SK-N-MC (cell line): ENCODE measurements at regions not wholly inside any gene's neighbourhood (a gene's known extent, or its start where the extent isn't known, plus 50 kb on each side); places are given as distances from the start of the nearest gene placed in this dataset.
"Not testable (repeated sequence)": the region's sequence is repeated elsewhere in the genome, so short reads cannot be mapped to it uniquely, and the experiment has no call there.

ENCODE experiments used
- DNase-seq: peaks from one replicate; pipeline ENCODE4 v3.0.0-alpha.2; 2011; ENCODE audit warnings: low read depth, low spot score
- H3K27ac ChIP-seq: fragments of 200-600 bp; sonication (generic); 2 replicates; pipeline ENCODE4 v1.5.1; 2016; ENCODE audit warnings: mixed run types
- H3K36me3 ChIP-seq: fragments of 200-600 bp; sonication (generic); 2 replicates; pipeline ENCODE4 v1.6.1; 2017; ENCODE audit warnings: antibody characterized with exemption, low read length, mixed read lengths; ENCODE audit not compliant: insufficient read depth
- H3K4me3 ChIP-seq: fragments of 200-600 bp; sonication (generic); 2 replicates; pipeline ENCODE4 v1.5.1; 2016
- H3K9ac ChIP-seq: fragments of 200-600 bp; sonication (generic); 2 replicates; pipeline ENCODE4 v1.8.0; 2017; ENCODE audit warnings: mixed run types, mixed read lengths; ENCODE audit not compliant: insufficient read length
- H3K9me3 ChIP-seq: fragments of 200-600 bp; sonication (generic); 2 replicates; pipeline ENCODE4 v1.6.1; 2017; ENCODE audit warnings: low read depth, mild to moderate bottlenecking, antibody characterized with exemption, low read length, moderate library complexity, mixed read lengths
- EZH2 ChIP-seq: fragments of 200-600 bp; sonication (generic); IDR thresholded peaks from one replicate; pipeline ENCODE4 v1.6.1; 2017; ENCODE audit warnings: antibody characterized with exemption
- FOXP2 ChIP-seq: optimal IDR thresholded peaks from 2 replicates; pipeline ENCODE3; 2011; ENCODE audit warnings: mild to moderate bottlenecking, moderate library complexity; ENCODE audit not compliant: insufficient read depth; ENCODE audit errors: extremely low read length, control extremely low read depth
- POLR2AphosphoS5 ChIP-seq: IDR thresholded peaks from 2 replicates; pipeline ENCODE4 v1.6.1; 2012; ENCODE audit warnings: mild to moderate bottlenecking, low read depth, low read length, borderline replicate concordance

GRCh38 chr15:20341901-20342600, 199.5 kb downstream of the GOLGA6L6 start:
- no peaks in the 10 kb centered on the region for H3K36me3 ChIP-seq
- H3K9me3 ChIP-seq = peaks cover 10% of the 10 kb centered on the region
- no peak overlapping the region for H3K9ac ChIP-seq
- no peak overlapping the region for H3K27ac ChIP-seq
- no peak for DNase-seq
- no peak for TF ChIP-seq EZH2
- no peak for TF ChIP-seq FOXP2
- TF ChIP-seq POLR2AphosphoS5 = no peak
- H3K4me3 ChIP-seq = no peak overlapping the region

- Histone ChIP-seq H3K9me3 (peaks cover 10% of the 10 kb centered on the region), H3K36me3 (no peaks in the 10 kb centered on the region), H3K4me3 (no peak overlapping the region), H3K9ac (no peak overlapping the region), H3K27ac (no peak overlapping the region)
- no peak for DNase-seq
- TF ChIP-seq FOXP2 = no peak
- TF ChIP-seq POLR2AphosphoS5 = no peak
- TF ChIP-seq EZH2 = no peak
Observed at GRCh38 chr15:20340931-20341661, 200.5 kb downstream of the GOLGA6L6 start.

- peaks cover 10% of the 10 kb centered on the region for H3K9me3 ChIP-seq
- no peak overlapping the region for H3K4me3 ChIP-seq
- no peaks in the 10 kb centered on the region for H3K36me3 ChIP-seq
Observed at GRCh38 chr15:20340331-20340811, 201.2 kb downstream of the GOLGA6L6 start.

GRCh38 chr15:20339086-20339791, 202.4 kb downstream of the GOLGA6L6 start:
- H3K4me3 ChIP-seq, H3K36me3 ChIP-seq, H3K27ac ChIP-seq, DNase-seq, H3K9ac ChIP-seq: not testable (repeated sequence)
- H3K9me3 ChIP-seq = peaks cover 10% of the 10 kb centered on the region

More at GRCh38 chr15:20340331-20340811, 201.2 kb downstream of the GOLGA6L6 start:
- TF ChIP-seq POLR2AphosphoS5 = no peak
- no peak for DNase-seq
- no peak overlapping the region for H3K27ac ChIP-seq
- no peak overlapping the region for H3K9ac ChIP-seq

- not testable (repeated sequence) for DNase-seq
Observed at GRCh38 chr15:20338671-20339070, 202.9 kb downstream of the GOLGA6L6 start.

GRCh38 chr15:20337238-20337637, 204.4 kb downstream of the GOLGA6L6 start:
- H3K27ac ChIP-seq, H3K9ac ChIP-seq, H3K9me3 ChIP-seq, H3K4me3 ChIP-seq, H3K36me3 ChIP-seq, DNase-seq: not testable (repeated sequence)

More at GRCh38 chr15:20338671-20339070, 202.9 kb downstream of the GOLGA6L6 start:
- not testable (repeated sequence) for H3K4me3 ChIP-seq, H3K36me3 ChIP-seq, H3K27ac ChIP-seq, H3K9ac ChIP-seq
- H3K9me3 ChIP-seq = peaks cover 10% of the 10 kb centered on the region

GRCh38 chr15:20334451-20334850, 207.1 kb downstream of the GOLGA6L6 start:
- not testable (repeated sequence) for H3K27ac ChIP-seq, H3K9me3 ChIP-seq, H3K36me3 ChIP-seq, DNase-seq, H3K4me3 ChIP-seq, H3K9ac ChIP-seq

GRCh38 chr15:20325751-20326150, 215.8 kb downstream of the GOLGA6L6 start:
- H3K27ac ChIP-seq, H3K9me3 ChIP-seq, H3K36me3 ChIP-seq, H3K4me3 ChIP-seq, DNase-seq, H3K9ac ChIP-seq: not testable (repeated sequence)

GRCh38 chr15:20317132-20317531, 224.5 kb downstream of the GOLGA6L6 start:
- not testable (repeated sequence) for DNase-seq, H3K27ac ChIP-seq, H3K36me3 ChIP-seq, H3K9me3 ChIP-seq, H3K9ac ChIP-seq, H3K4me3 ChIP-seq

GRCh38 chr15:20311014-20311680, 230.5 kb downstream of the GOLGA6L6 start:
- DNase-seq, H3K27ac ChIP-seq, H3K9ac ChIP-seq, H3K9me3 ChIP-seq, H3K36me3 ChIP-seq, H3K4me3 ChIP-seq: not testable (repeated sequence)
